ENCODE measurements at regions not wholly inside any gene's neighbourhood (a gene's known extent, or its start where the extent isn't known, plus 50 kb on each side); places are given as distances from the start of the nearest gene placed in this dataset.

GRCh38 chr5:167725741-167726140 is 565.7 kb upstream of the WWC1 start:
- no peak for DNase-seq

- DNase-seq, result peak in 1 of 3 donors; percentile 8
Observed at GRCh38 chr5:167726642-167727041, 564.8 kb upstream of the WWC1 start.

GRCh38 chr5:167730121-167730520 is 561.3 kb upstream of the WWC1 start:
- peak in 1 of 3 donors; percentile 94 for DNase-seq

- DNase-seq, result no peak
Observed at GRCh38 chr5:167730656-167731055, 560.8 kb upstream of the WWC1 start.

GRCh38 chr5:167731951-167732350 is 559.5 kb upstream of the WWC1 start:
- DNase-seq, result no peak

GRCh38 chr5:167732499-167732898 is 558.9 kb upstream of the WWC1 start:
- no peak for DNase-seq

- DNase-seq, result no peak
Observed at GRCh38 chr5:167736992-167737391, 554.5 kb upstream of the WWC1 start.

GRCh38 chr5:167743695-167744464 is 547.6 kb upstream of the WWC1 start:
- DNase-seq, result peak in 1 of 3 donors; percentile 88

GRCh38 chr5:167745868-167746267 is 545.6 kb upstream of the WWC1 start:
- no peak for DNase-seq

GRCh38 chr5:167750586-167750985 is 540.9 kb upstream of the WWC1 start:
- DNase-seq, result no peak

- DNase-seq, result no peak
Observed at GRCh38 chr5:167752936-167753335, 538.5 kb upstream of the WWC1 start.

GRCh38 chr5:167753725-167754490 is 537.5 kb upstream of the WWC1 start:
- DNase-seq, result no peak

GRCh38 chr5:167754501-167755021 is 536.9 kb upstream of the WWC1 start:
- DNase-seq, result peak in 1 of 3 donors; percentile 75

- no peak for DNase-seq
Observed at GRCh38 chr5:167755420-167755819, 536.0 kb upstream of the WWC1 start.

GRCh38 chr5:167759057-167759821 is 532.2 kb upstream of the WWC1 start:
- peak in 1 of 3 donors; percentile 89 for DNase-seq

- peak in 1 of 3 donors; percentile 87 for DNase-seq
Observed at GRCh38 chr5:167763772-167764171, 527.7 kb upstream of the WWC1 start.

- DNase-seq, result no peak
Observed at GRCh38 chr5:167764641-167765289, 526.7 kb upstream of the WWC1 start.

GRCh38 chr5:167765352-167765751 is 526.1 kb upstream of the WWC1 start:
- DNase-seq, result peak in 1 of 3 donors; percentile 26

GRCh38 chr5:167766957-167767356 is 524.5 kb upstream of the WWC1 start:
- DNase-seq, result no peak

GRCh38 chr5:167767795-167768194 is 523.6 kb upstream of the WWC1 start:
- DNase-seq, result peak in 1 of 3 donors; percentile 77

GRCh38 chr5:167769846-167770413 is 521.5 kb upstream of the WWC1 start:
- no peak for DNase-seq

All from muscle of back (tissue), 3 donors.